Muscle of arm (tissue), 1 donor: ENCODE measurements at regions not wholly inside any gene's neighbourhood (a gene's known extent, or its start where the extent isn't known, plus 50 kb on each side); places are given as distances from the start of the nearest gene placed in this dataset.

Experiments
- DNase-seq: peaks from one replicate; pipeline ENCODE4 v3.0.0-alpha.2; 2013

DNA sequence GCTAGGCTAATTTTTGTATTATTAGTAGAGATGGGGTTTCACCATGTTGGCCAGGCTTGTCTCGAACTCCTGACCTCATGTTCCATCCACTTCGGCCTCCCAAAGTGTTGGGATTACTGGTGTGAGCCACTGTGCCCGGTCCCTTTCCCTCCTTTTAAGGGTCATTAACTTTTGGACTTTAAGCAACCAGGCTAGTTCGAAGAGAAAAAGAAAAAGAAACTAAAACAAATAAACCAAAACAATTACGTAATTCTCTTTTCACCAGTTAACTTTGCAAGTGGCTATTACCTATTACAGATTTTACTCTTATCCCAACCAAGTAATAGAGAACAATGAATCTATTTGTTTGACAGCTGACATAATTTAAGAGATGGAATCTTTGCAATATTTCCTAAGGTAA, 72.8 kb upstream of the SEMA3C start:
- no peak for DNase-seq

DNA sequence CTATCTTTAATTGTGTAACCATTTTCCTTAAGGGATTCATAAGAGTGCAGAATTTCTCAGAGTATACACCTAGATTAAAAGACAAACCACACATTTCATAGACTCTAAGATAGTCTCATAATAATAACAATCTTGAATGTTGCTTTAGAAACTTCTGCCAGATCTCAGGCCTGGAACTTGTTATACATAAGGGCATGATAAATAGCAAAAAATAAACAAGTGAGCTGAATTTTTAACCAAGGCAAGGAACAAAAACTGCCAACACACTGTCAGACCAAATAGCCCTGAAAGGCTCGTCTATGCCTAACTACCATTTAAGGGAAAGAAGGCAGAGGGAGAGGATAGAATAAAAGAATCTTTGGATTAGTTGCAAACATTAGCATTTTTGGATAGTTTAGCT, 65.8 kb upstream of the SEMA3C start:
- no peak for DNase-seq

- no peak for DNase-seq
Measured at GRCh38 chr7:80981405-80981804, 62.6 kb upstream of the SEMA3C start.

DNA sequence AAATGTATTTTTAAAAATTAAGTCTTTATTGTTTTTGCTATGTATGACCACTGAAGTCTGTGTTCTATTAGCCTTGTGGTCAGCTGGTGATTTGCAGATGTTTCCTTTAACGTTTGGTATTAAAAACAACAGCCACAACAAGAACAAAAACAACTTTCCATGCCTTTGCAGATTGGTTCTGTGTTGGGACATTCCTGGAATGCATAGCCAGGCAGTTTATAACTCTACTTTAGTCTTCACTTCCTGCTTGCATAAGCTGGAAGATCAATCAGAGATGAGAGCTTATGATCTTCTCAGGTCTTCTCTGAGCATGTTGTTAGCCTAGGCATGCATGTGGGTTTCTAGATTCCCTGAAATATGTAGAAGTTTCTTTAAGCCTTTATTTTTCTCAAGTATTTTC, 58.9 kb upstream of the SEMA3C start:
- DNase-seq, result no peak

GRCh38 chr7:80974396-80975358, 55.8 kb upstream of the SEMA3C start:
- DNase-seq, result no peak

GRCh38 chr7:80971225-80971624, 52.4 kb upstream of the SEMA3C start:
- no peak for DNase-seq
